ENCODE measurements at regions not wholly inside any gene's neighbourhood (a gene's known extent, or its start where the extent isn't known, plus 50 kb on each side); places are given as distances from the start of the nearest gene placed in this dataset.

DNA sequence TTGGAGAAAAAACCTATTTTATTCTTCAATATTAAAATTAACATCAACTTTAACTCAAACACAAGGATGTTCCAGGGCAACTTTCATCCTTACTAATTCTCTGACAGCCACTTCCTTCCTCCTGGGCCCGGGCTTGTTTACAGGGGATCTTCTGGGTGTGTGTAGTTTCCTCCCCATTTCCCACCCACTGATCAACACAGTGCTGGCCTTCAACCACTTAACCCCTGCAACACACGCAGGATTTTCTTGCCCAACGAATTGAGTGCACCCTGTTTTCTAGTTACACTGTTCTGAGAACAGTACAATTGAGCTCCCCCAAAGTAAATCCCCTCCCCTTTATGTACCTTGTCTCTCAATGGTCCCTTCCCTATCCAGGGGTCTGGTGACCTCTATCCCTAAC lies 83.1 kb upstream of the RANBP3L start:
- no peaks in the 10 kb centered on the region for H3K36me3 ChIP-seq (ENCODE audit: low read depth, missing control alignments)
- 64 to 71% methylated on average over 3 of the region's 3 CpGs for WGBS, 2 donors
- TF ChIP-seq POLR2A (IDR thresholded peaks at IDR 0.05): no peak
- TF ChIP-seq, protein P1, sequence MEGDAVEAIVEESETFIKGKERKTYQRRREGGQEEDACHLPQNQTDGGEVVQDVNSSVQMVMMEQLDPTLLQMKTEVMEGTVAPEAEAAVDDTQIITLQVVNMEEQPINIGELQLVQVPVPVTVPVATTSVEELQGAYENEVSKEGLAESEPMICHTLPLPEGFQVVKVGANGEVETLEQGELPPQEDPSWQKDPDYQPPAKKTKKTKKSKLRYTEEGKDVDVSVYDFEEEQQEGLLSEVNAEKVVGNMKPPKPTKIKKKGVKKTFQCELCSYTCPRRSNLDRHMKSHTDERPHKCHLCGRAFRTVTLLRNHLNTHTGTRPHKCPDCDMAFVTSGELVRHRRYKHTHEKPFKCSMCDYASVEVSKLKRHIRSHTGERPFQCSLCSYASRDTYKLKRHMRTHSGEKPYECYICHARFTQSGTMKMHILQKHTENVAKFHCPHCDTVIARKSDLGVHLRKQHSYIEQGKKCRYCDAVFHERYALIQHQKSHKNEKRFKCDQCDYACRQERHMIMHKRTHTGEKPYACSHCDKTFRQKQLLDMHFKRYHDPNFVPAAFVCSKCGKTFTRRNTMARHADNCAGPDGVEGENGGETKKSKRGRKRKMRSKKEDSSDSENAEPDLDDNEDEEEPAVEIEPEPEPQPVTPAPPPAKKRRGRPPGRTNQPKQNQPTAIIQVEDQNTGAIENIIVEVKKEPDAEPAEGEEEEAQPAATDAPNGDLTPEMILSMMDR (IDR thresholded peaks at IDR 0.05): no peak
- intact Hi-C loops (cut with DNase I; ENCODE audit: low total_unique reads): no loop called here
- no peak for DNase-seq
- H3K27me3 ChIP-seq: no peaks in the 10 kb centered on the region
- no peaks in the 10 kb centered on the region for H3K9me3 ChIP-seq
- H3K27ac ChIP-seq: no peak overlapping the region
- no peak overlapping the region for H3K4me3 ChIP-seq
- H3K4me1 ChIP-seq: no peaks in the 10 kb centered on the region

DNA sequence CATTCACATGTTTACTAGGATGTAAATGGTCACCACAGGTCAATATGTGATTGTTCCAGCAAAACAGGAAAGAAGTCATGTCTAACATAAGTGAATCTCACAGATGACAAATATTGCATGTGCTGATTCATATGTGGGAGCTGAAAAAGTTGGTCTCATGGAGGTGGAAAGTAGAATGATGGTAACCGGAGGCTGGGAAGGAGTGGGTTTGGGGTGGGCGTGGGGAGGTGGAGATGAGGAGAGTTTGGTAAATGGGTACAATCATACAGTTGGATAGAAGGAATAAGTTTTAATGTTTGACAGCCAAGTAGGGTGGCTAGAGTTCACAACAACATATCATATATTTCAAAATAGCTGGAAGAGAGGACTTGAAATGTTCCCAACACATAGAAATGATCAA lies 83.8 kb upstream of the RANBP3L start:
- TF ChIP-seq, protein P1 (IDR thresholded peaks at IDR 0.05): no peak
- no peak for TF ChIP-seq POLR2A (IDR thresholded peaks at IDR 0.05)
- Histone ChIP-seq H3K27me3 (no peaks in the 10 kb centered on the region), H3K4me1 (no peaks in the 10 kb centered on the region), H3K9me3 (no peaks in the 10 kb centered on the region), H3K4me3 (no peak overlapping the region), H3K36me3 (ENCODE audit: low read depth, missing control alignments) (no peaks in the 10 kb centered on the region), H3K27ac (no peak overlapping the region)
- no peak for DNase-seq
- intact Hi-C loops (cut with DNase I; ENCODE audit: low total_unique reads): no loop called here
- WGBS, 2 donors: 94 to 98% methylated on average over 2 of the region's 2 CpGs

DNA sequence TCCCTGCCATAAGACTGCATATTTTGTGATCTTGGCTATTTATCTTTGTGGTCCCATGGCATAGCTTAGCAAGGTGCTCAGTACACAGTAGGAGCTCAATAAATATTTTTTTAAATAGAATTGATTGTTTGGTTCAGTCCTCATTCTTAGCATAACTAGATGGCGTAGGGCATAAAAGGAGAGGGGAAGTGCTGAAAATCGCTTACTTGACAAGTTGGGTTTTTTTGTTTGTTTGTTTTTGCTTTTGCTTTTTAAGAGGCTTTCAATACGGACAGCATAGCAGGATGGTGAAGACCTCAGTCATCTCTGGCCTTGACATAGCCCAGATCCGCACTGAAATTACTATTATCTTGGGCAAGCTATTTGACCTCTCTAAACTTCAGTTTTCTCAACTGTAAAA lies 86.6 kb upstream of the RANBP3L start:
- Histone ChIP-seq H3K36me3 (ENCODE audit: low read depth, missing control alignments) (no peaks in the 10 kb centered on the region), H3K27ac (no peak overlapping the region), H3K4me3 (no peak overlapping the region), H3K4me1 (no peaks in the 10 kb centered on the region), H3K9me3 (no peaks in the 10 kb centered on the region), H3K27me3 (no peaks in the 10 kb centered on the region)
- intact Hi-C loops (cut with DNase I; ENCODE audit: low total_unique reads): no loop called here
- no peak for DNase-seq
- 74 to 75% methylated on average over 4 of the region's 4 CpGs for WGBS, 2 donors
- no peak for TF ChIP-seq POLR2A (IDR thresholded peaks at IDR 0.05)
- TF ChIP-seq, protein P1 (IDR thresholded peaks at IDR 0.05): no peak

- no peaks in the 10 kb centered on the region for H3K36me3 ChIP-seq (ENCODE audit: low read depth, missing control alignments)
- H3K27ac ChIP-seq: peak overlapping the region in 1 of 2 donors; percentile 12
- H3K9me3 ChIP-seq: no peaks in the 10 kb centered on the region
- WGBS, 2 donors: 46 to 48% methylated on average over 4 of the region's 4 CpGs
- H3K27me3 ChIP-seq: no peaks in the 10 kb centered on the region
- no peak overlapping the region for H3K4me3 ChIP-seq
- no peaks in the 10 kb centered on the region for H3K4me1 ChIP-seq
- no peak for TF ChIP-seq POLR2A (IDR thresholded peaks at IDR 0.05)
- TF ChIP-seq, protein P1 (IDR thresholded peaks at IDR 0.05): no peak
- peak; percentile 26 for DNase-seq
- intact Hi-C loops (cut with DNase I; ENCODE audit: low total_unique reads): no loop called here
These were observed 87.5 kb upstream of the RANBP3L start for GRCh38 chr5:36389245-36389644.

DNA sequence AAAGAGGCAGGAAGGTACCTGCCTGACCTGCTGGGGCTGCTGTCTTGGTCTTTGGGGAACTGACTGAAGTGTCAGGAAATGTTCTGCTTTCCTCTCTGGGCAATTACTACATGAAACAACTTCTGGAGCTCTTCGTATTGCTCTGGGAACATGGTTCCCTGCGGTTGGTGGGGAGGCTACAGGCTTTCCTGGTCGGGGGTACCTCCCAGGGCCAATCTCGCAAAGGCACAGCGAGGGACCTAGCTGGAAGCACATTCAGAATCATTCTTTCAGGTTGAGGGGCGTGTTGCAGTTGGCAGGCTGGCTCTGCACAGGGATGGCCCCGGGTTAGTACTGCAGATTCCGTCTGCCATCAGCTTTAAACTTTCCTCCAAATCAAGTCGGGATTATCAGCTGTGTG lies 88.9 kb upstream of the RANBP3L start:
- TF ChIP-seq, protein P1 (IDR thresholded peaks at IDR 0.05): no peak
- TF ChIP-seq POLR2A (IDR thresholded peaks at IDR 0.05): no peak
- no peaks in the 10 kb centered on the region for H3K27me3 ChIP-seq
- WGBS, 2 donors: 78 to 91% methylated on average over 8 to 9 of the region's 9 CpGs
- intact Hi-C loops (cut with DNase I; ENCODE audit: low total_unique reads): loop anchor here (10.0 kb wide), 1 partner anchor 126 kb away; no protein-coding TSS in a partner anchor
- no peaks in the 10 kb centered on the region for H3K9me3 ChIP-seq
- DNase-seq: no peak
- no peak overlapping the region for H3K27ac ChIP-seq
- H3K4me3 ChIP-seq: no peak overlapping the region
- H3K4me1 ChIP-seq: no peaks in the 10 kb centered on the region
- no peaks in the 10 kb centered on the region for H3K36me3 ChIP-seq (ENCODE audit: low read depth, missing control alignments)

Measured in testis (tissue), 2 donors.